Limb (tissue), 2 donors: ENCODE measurements at regions not wholly inside any gene's neighbourhood (a gene's known extent, or its start where the extent isn't known, plus 50 kb on each side); places are given as distances from the start of the nearest gene placed in this dataset.

Source experiments
- DNase-seq, 2 donors: peaks; one replicate each; pipeline ENCODE4 v3.0.0-alpha.2; 2016; ENCODE audit errors: extremely low spot score in 2 of 2

- DNase-seq, result no peak
Observed at GRCh38 chr4:114177628-114178027, 198.2 kb upstream of the ARSJ start.

GRCh38 chr4:114178392-114178791, 198.9 kb upstream of the ARSJ start:
- no peak for DNase-seq

GRCh38 chr4:114180481-114180880, 201.0 kb upstream of the ARSJ start:
- peak; percentile 18 to 48 for DNase-seq

- DNase-seq, result no peak
Observed at GRCh38 chr4:114184901-114185300, 205.5 kb upstream of the ARSJ start.

- DNase-seq, result no peak
Observed at GRCh38 chr4:114187592-114187991, 208.1 kb upstream of the ARSJ start.

- no peak for DNase-seq
Observed at GRCh38 chr4:114191496-114191895, 212.0 kb upstream of the ARSJ start.

- no peak for DNase-seq
Observed at GRCh38 chr4:114192854-114193253, 213.4 kb upstream of the ARSJ start.

- no peak for DNase-seq
Observed at GRCh38 chr4:114193624-114194399, 214.4 kb upstream of the ARSJ start.

GRCh38 chr4:114196606-114197005, 217.2 kb upstream of the ARSJ start:
- DNase-seq, result no peak

- no peak for DNase-seq
Observed at GRCh38 chr4:114200026-114200425, 220.6 kb upstream of the ARSJ start.

- DNase-seq, result no peak
Observed at GRCh38 chr4:114205261-114205660, 225.8 kb upstream of the ARSJ start.

GRCh38 chr4:114208574-114209151, 229.2 kb upstream of the ARSJ start:
- no peak for DNase-seq

GRCh38 chr4:114209584-114209983, 230.1 kb upstream of the ARSJ start:
- DNase-seq, result no peak

GRCh38 chr4:114211556-114211955, 232.1 kb upstream of the ARSJ start:
- no peak for DNase-seq

- DNase-seq, result no peak
Observed at GRCh38 chr4:114217150-114217817, 237.8 kb upstream of the ARSJ start.

- DNase-seq, result no peak
Observed at GRCh38 chr4:114223580-114223979, 244.1 kb upstream of the ARSJ start.

- peak in 1 of 2 donors; percentile 2 for DNase-seq
Observed at GRCh38 chr4:114225436-114225835, 246.0 kb upstream of the ARSJ start.

- no peak for DNase-seq
Observed at GRCh38 chr4:114226179-114226578, 246.7 kb upstream of the ARSJ start.

- no peak for DNase-seq
Observed at GRCh38 chr4:114226968-114227760, 247.7 kb upstream of the ARSJ start.

- DNase-seq, result peak in 1 of 2 donors; percentile 27
Observed at GRCh38 chr4:114229706-114230105, 250.3 kb upstream of the ARSJ start.

- no peak for DNase-seq
Observed at GRCh38 chr4:114236171-114236769, 256.8 kb upstream of the ARSJ start.
